ENCODE measurements at regions not wholly inside any gene's neighbourhood (a gene's known extent, or its start where the extent isn't known, plus 50 kb on each side); places are given as distances from the start of the nearest gene placed in this dataset.
"Not testable (repeated sequence)": the region's sequence is repeated elsewhere in the genome, so short reads cannot be mapped to it uniquely, and the experiment has no call there.

GRCh38 chr7:67621704-67622103 is 625.1 kb downstream of the TYW1 start:
- H3K4me1 Mint-ChIP-seq (ENCODE audit: low read depth), result no peaks in the 10 kb centered on the region
- H3K9me3 Mint-ChIP-seq, result peaks cover under 1% of the 10 kb centered on the region
- DNase-seq (ENCODE audit: low spot score), result no peak
- no peaks in the 10 kb centered on the region for H3K27me3 Mint-ChIP-seq (ENCODE audit: low read depth)
- no peaks in the 10 kb centered on the region for H3K36me3 Mint-ChIP-seq (ENCODE audit: low read depth)
- H3K27ac Mint-ChIP-seq, result no peak overlapping the region
- H3K4me3 Mint-ChIP-seq, result no peak overlapping the region

- Mint-ChIP-seq H3K4me3 (no peak overlapping the region), H3K4me1 (ENCODE audit: low read depth) (no peaks in the 10 kb centered on the region)
Observed at GRCh38 chr7:67625257-67625737, 628.7 kb downstream of the TYW1 start.

GRCh38 chr7:67631476-67631875 is 634.8 kb downstream of the TYW1 start:
- Mint-ChIP-seq H3K27me3 (ENCODE audit: low read depth) (no peaks in the 10 kb centered on the region), H3K36me3 (ENCODE audit: low read depth) (no peaks in the 10 kb centered on the region), H3K9me3 (peaks cover 16% of the 10 kb centered on the region)

More at GRCh38 chr7:67625257-67625737, 628.7 kb downstream of the TYW1 start:
- no peaks in the 10 kb centered on the region for H3K9me3 Mint-ChIP-seq
- DNase-seq (ENCODE audit: low spot score), result no peak
- no peaks in the 10 kb centered on the region for H3K36me3 Mint-ChIP-seq (ENCODE audit: low read depth)
- no peak overlapping the region for H3K27ac Mint-ChIP-seq
- H3K27me3 Mint-ChIP-seq (ENCODE audit: low read depth), result no peaks in the 10 kb centered on the region

DNA sequence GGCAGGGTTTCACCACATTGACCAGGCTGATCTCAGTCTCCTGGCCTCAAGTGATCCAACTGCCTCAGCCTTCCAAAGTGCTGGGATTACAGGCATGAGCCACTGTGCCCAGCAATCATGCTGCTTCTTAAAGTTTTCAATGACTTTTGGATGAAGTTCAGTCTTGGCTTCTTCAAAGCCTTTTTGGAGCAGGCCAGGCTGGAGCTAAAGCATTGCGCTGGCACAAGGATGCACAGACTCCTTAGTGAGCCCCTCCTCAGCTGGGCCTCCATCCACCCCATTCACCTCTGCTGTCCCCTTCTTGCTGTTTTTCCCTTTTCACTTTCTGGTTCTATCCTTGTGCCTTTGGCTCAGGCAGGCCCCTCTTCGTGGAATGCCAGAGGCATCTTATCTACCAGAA is 638.6 kb downstream of the TYW1 start:
- Mint-ChIP-seq H3K27me3 (ENCODE audit: low read depth) (no peaks in the 10 kb centered on the region), H3K9me3 (peaks cover 23% of the 10 kb centered on the region), H3K27ac (no peak overlapping the region), H3K4me3 (no peak overlapping the region), H3K4me1 (ENCODE audit: low read depth) (no peaks in the 10 kb centered on the region), H3K36me3 (ENCODE audit: low read depth) (no peaks in the 10 kb centered on the region)
- DNase-seq (ENCODE audit: low spot score), result no peak

More at GRCh38 chr7:67631476-67631875, 634.8 kb downstream of the TYW1 start:
- DNase-seq (ENCODE audit: low spot score), result no peak
- Mint-ChIP-seq H3K4me3 (no peak overlapping the region), H3K27ac (no peak overlapping the region), H3K4me1 (ENCODE audit: low read depth) (no peaks in the 10 kb centered on the region)

- Mint-ChIP-seq H3K27me3 (ENCODE audit: low read depth) (no peaks in the 10 kb centered on the region), H3K4me1 (ENCODE audit: low read depth) (no peaks in the 10 kb centered on the region), H3K9me3 (peaks cover 32% of the 10 kb centered on the region), H3K4me3 (no peak overlapping the region), H3K27ac (no peak overlapping the region), H3K36me3 (ENCODE audit: low read depth) (no peaks in the 10 kb centered on the region)
- no peak for DNase-seq (ENCODE audit: low spot score)
Observed at GRCh38 chr7:67636348-67637022, 639.9 kb downstream of the TYW1 start.

- H3K4me1 Mint-ChIP-seq (ENCODE audit: low read depth), result no peaks in the 10 kb centered on the region
- peaks cover 35% of the 10 kb centered on the region for H3K9me3 Mint-ChIP-seq
- H3K4me3 Mint-ChIP-seq, result no peak overlapping the region
- no peak overlapping the region for H3K27ac Mint-ChIP-seq
- no peak for DNase-seq (ENCODE audit: low spot score)
- H3K27me3 Mint-ChIP-seq (ENCODE audit: low read depth), result no peaks in the 10 kb centered on the region
- no peaks in the 10 kb centered on the region for H3K36me3 Mint-ChIP-seq (ENCODE audit: low read depth)
Observed at GRCh38 chr7:67637023-67637358, 640.4 kb downstream of the TYW1 start.

DNA sequence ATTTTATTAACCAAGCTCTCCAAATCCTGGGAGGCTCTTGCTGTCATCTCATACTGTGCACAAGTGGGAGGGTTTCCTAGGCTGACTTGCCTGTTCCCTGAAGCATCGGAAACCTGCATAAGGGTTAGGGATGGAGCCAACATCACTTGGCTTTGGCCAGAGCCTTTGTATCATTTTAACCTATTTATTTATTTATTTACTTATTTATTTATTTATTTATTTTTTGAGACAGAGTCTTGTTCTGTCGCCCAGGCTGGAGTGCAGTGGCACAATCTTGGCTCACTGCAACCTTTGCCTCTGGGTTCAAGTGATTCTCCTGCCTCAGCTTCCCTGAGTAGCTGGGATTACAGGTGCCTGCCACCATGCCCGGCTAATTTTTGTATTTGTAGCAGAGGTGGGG is 645.9 kb downstream of the TYW1 start:
- H3K36me3 Mint-ChIP-seq (ENCODE audit: low read depth); H3K4me3 Mint-ChIP-seq; H3K4me1 Mint-ChIP-seq (ENCODE audit: low read depth); H3K27ac Mint-ChIP-seq; H3K27me3 Mint-ChIP-seq (ENCODE audit: low read depth); DNase-seq (ENCODE audit: low spot score): not testable (repeated sequence)
- H3K9me3 Mint-ChIP-seq, result peaks cover 42% of the 10 kb centered on the region

- Mint-ChIP-seq H3K36me3 (ENCODE audit: low read depth) (no peaks in the 10 kb centered on the region), H3K9me3 (peaks cover 52% of the 10 kb centered on the region), H3K27ac (no peak overlapping the region), H3K4me1 (ENCODE audit: low read depth) (no peaks in the 10 kb centered on the region), H3K27me3 (ENCODE audit: low read depth) (no peaks in the 10 kb centered on the region), H3K4me3 (no peak overlapping the region)
- no peak for DNase-seq (ENCODE audit: low spot score)
Observed at GRCh38 chr7:67644151-67644550, 647.5 kb downstream of the TYW1 start.

- DNase-seq (ENCODE audit: low spot score), result no peak
- peaks cover 30% of the 10 kb centered on the region for H3K9me3 Mint-ChIP-seq
- no peak overlapping the region for H3K27ac Mint-ChIP-seq
- H3K4me3 Mint-ChIP-seq, result no peak overlapping the region
- H3K27me3 Mint-ChIP-seq (ENCODE audit: low read depth), result no peaks in the 10 kb centered on the region
- H3K36me3 Mint-ChIP-seq (ENCODE audit: low read depth), result no peaks in the 10 kb centered on the region
- H3K4me1 Mint-ChIP-seq (ENCODE audit: low read depth), result no peaks in the 10 kb centered on the region
Observed at GRCh38 chr7:67652937-67653336, 656.3 kb downstream of the TYW1 start.

- no peak overlapping the region for H3K27ac Mint-ChIP-seq
- H3K36me3 Mint-ChIP-seq (ENCODE audit: low read depth), result no peaks in the 10 kb centered on the region
- no peaks in the 10 kb centered on the region for H3K27me3 Mint-ChIP-seq (ENCODE audit: low read depth)
- no peak for DNase-seq (ENCODE audit: low spot score)
- H3K4me1 Mint-ChIP-seq (ENCODE audit: low read depth), result no peaks in the 10 kb centered on the region
- H3K4me3 Mint-ChIP-seq, result no peak overlapping the region
- peaks cover 28% of the 10 kb centered on the region for H3K9me3 Mint-ChIP-seq
Observed at GRCh38 chr7:67653856-67654454, 657.3 kb downstream of the TYW1 start.

GRCh38 chr7:67654642-67655041 is 658.0 kb downstream of the TYW1 start:
- Mint-ChIP-seq H3K4me1 (ENCODE audit: low read depth) (no peaks in the 10 kb centered on the region), H3K9me3 (peaks cover 32% of the 10 kb centered on the region), H3K36me3 (ENCODE audit: low read depth) (no peaks in the 10 kb centered on the region), H3K4me3 (no peak overlapping the region), H3K27me3 (ENCODE audit: low read depth) (no peaks in the 10 kb centered on the region), H3K27ac (no peak overlapping the region)
- no peak for DNase-seq (ENCODE audit: low spot score)

DNA sequence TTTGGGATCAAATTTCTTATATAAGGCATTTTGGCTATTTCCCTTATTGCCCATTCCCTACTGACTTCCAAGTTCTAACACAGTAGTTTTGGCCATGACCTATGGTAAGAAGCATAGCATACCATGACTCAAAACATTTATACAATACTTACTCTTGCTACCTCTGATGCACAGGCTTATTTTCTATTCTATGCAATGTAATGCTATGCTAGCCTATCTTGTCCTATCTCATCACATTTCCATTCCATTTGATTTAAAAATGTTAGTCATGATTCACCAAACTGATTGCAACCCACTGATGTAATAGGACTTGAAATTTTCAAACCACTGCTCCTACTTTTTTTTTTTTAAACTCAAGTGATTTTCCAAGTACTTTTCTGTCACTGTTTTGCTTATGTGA is 658.5 kb downstream of the TYW1 start:
- no peak for DNase-seq (ENCODE audit: low spot score)
- H3K9me3 Mint-ChIP-seq, result peaks cover 34% of the 10 kb centered on the region
- no peak overlapping the region for H3K4me3 Mint-ChIP-seq
- no peaks in the 10 kb centered on the region for H3K27me3 Mint-ChIP-seq (ENCODE audit: low read depth)
- H3K4me1 Mint-ChIP-seq (ENCODE audit: low read depth), result no peaks in the 10 kb centered on the region
- no peak overlapping the region for H3K27ac Mint-ChIP-seq
- H3K36me3 Mint-ChIP-seq (ENCODE audit: low read depth), result no peaks in the 10 kb centered on the region

GRCh38 chr7:67659091-67659490 is 662.5 kb downstream of the TYW1 start:
- DNase-seq (ENCODE audit: low spot score), result no peak
- H3K36me3 Mint-ChIP-seq (ENCODE audit: low read depth), result no peaks in the 10 kb centered on the region
- no peak overlapping the region for H3K4me3 Mint-ChIP-seq
- peaks cover 43% of the 10 kb centered on the region for H3K9me3 Mint-ChIP-seq
- H3K4me1 Mint-ChIP-seq (ENCODE audit: low read depth), result no peaks in the 10 kb centered on the region
- H3K27ac Mint-ChIP-seq, result no peak overlapping the region
- H3K27me3 Mint-ChIP-seq (ENCODE audit: low read depth), result no peaks in the 10 kb centered on the region

DNA sequence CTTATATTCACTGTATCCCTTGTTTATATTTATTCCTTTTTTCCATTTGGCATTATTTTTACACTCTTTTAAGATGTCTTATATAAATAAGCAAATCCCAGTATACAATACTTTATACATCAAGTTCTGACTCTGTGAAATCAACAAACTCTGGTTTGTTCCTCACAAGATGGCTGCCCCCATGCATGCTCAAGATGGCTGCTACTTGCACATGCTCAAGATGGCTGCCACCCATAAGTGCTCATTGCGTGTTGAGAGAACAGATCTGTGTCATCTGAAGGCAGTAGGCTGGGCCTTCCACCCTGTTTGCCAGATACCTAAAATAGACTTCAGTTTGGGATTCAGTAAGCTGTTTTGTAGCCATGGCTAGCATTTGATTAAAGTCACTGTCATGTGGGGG is 666.2 kb downstream of the TYW1 start:
- no peak for DNase-seq (ENCODE audit: low spot score)
- Mint-ChIP-seq H3K9me3 (peaks cover 46% of the 10 kb centered on the region), H3K36me3 (ENCODE audit: low read depth) (no peaks in the 10 kb centered on the region), H3K4me1 (ENCODE audit: low read depth) (no peaks in the 10 kb centered on the region), H3K27me3 (ENCODE audit: low read depth) (no peaks in the 10 kb centered on the region), H3K27ac (no peak overlapping the region), H3K4me3 (no peak overlapping the region)

- H3K4me3 Mint-ChIP-seq, result no peak overlapping the region
- H3K4me1 Mint-ChIP-seq (ENCODE audit: low read depth), result no peaks in the 10 kb centered on the region
- no peaks in the 10 kb centered on the region for H3K36me3 Mint-ChIP-seq (ENCODE audit: low read depth)
- H3K27me3 Mint-ChIP-seq (ENCODE audit: low read depth), result no peaks in the 10 kb centered on the region
- no peak overlapping the region for H3K27ac Mint-ChIP-seq
- DNase-seq (ENCODE audit: low spot score), result no peak
- peaks cover 41% of the 10 kb centered on the region for H3K9me3 Mint-ChIP-seq
Observed at GRCh38 chr7:67663644-67664043, 667.0 kb downstream of the TYW1 start.
